Activated CD8-positive, alpha-beta memory T cell treated with anti-CD3 and anti-CD28 coated beads for 4 hours (primary cell): ENCODE measurements at regions not wholly inside any gene's neighbourhood (a gene's known extent, or its start where the extent isn't known, plus 50 kb on each side); places are given as distances from the start of the nearest gene placed in this dataset.
"Not testable (repeated sequence)": the region's sequence is repeated elsewhere in the genome, so short reads cannot be mapped to it uniquely, and the experiment has no call there.

Experiments
- DNase-seq, 2 donors: peaks; one replicate each; pipeline ENCODE4 v3.0.0-alpha.2; 2020; ENCODE audit warnings: low read depth in 2 of 2

- DNase-seq: not testable (repeated sequence)
These were observed 130.7 kb downstream of the UNC93B1 start for GRCh38 chr11:67873223-67873622.

- not testable (repeated sequence) for DNase-seq
These were observed 132.7 kb downstream of the UNC93B1 start for GRCh38 chr11:67871168-67871567.

GRCh38 chr11:67862896-67863295, 141.0 kb downstream of the UNC93B1 start:
- not testable (repeated sequence) for DNase-seq

- DNase-seq: peak; percentile 15 to 27
These were observed 144.3 kb downstream of the UNC93B1 start for GRCh38 chr11:67859513-67860161.

GRCh38 chr11:67850747-67851146, 153.2 kb downstream of the UNC93B1 start:
- not testable (repeated sequence) for DNase-seq

GRCh38 chr11:67849766-67850165, 154.1 kb downstream of the UNC93B1 start:
- DNase-seq: not testable (repeated sequence)

GRCh38 chr11:67847896-67848875, 155.7 kb downstream of the UNC93B1 start:
- not testable (repeated sequence) for DNase-seq

GRCh38 chr11:67846303-67846702, 157.6 kb downstream of the UNC93B1 start:
- not testable (repeated sequence) for DNase-seq

GRCh38 chr11:67845296-67845695, 158.6 kb downstream of the UNC93B1 start:
- not testable (repeated sequence) for DNase-seq

GRCh38 chr11:67840599-67840998, 163.3 kb downstream of the UNC93B1 start:
- DNase-seq: not testable (repeated sequence)

- DNase-seq: not testable (repeated sequence)
These were observed 155.7 kb upstream of the ALDH3B2 start for GRCh38 chr11:67830152-67830551.

GRCh38 chr11:67826951-67827296, 152.5 kb upstream of the ALDH3B2 start:
- not testable (repeated sequence) for DNase-seq

- not testable (repeated sequence) for DNase-seq
These were observed 151.9 kb upstream of the ALDH3B2 start for GRCh38 chr11:67826028-67826950.

GRCh38 chr11:67824861-67825260, 150.4 kb upstream of the ALDH3B2 start:
- not testable (repeated sequence) for DNase-seq

- DNase-seq: no peak
These were observed 145.7 kb upstream of the ALDH3B2 start for GRCh38 chr11:67820081-67820480.

- DNase-seq: not testable (repeated sequence)
These were observed 143.1 kb upstream of the ALDH3B2 start for GRCh38 chr11:67817558-67817957.

GRCh38 chr11:67809301-67809700, 134.9 kb upstream of the ALDH3B2 start:
- not testable (repeated sequence) for DNase-seq

GRCh38 chr11:67807896-67808295, 133.5 kb upstream of the ALDH3B2 start:
- DNase-seq: not testable (repeated sequence)

GRCh38 chr11:67806728-67807235, 132.4 kb upstream of the ALDH3B2 start:
- not testable (repeated sequence) for DNase-seq

- not testable (repeated sequence) for DNase-seq
These were observed 131.8 kb upstream of the ALDH3B2 start for GRCh38 chr11:67806183-67806582.
